ENCODE measurements at regions not wholly inside any gene's neighbourhood (a gene's known extent, or its start where the extent isn't known, plus 50 kb on each side); places are given as distances from the start of the nearest gene placed in this dataset.

DNA sequence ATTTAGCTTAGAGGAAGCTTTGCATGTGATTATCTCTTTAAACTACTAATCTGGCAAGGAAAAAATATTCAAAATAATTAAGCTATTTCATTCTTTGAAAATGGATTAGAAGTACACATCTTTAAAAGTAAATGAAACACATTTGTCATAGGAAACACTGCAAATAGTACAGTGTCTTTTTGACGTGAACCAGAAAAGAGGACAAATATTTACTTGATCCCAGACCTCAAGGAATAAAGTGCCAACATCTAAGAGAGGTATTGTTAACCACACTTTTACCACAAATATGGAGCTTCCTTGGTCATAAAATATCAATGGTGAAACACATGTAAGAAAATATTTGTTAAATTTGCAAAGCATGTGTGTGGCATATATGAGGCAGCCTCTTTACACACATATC is 159.9 kb downstream of the SNX7 start (continued):
- TF ChIP-seq EZH2 (IDR thresholded peaks at IDR 0.05; ENCODE audit: borderline replicate concordance, control insufficient read depth, low read depth, low read length) = no peak

DNA sequence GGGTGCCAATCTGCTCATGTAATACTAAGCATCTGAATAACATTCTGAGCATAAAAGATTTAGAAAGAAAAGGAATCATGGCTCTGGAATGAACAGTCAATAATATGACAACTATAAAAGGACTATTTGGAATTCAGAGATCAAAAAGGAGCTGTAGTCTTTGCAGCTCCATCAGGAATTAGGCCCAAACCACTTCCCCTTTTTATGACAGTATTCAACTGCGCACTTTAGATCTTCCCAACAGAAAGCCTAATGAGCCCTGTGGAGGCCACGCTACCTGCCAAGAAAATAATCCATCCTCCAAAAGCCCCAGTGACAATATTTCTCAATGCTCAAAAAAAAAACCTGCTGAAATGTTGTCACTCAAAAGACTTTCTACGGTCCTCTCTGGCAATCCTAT is 163.2 kb downstream of the SNX7 start:
- H3K4me2 ChIP-seq (ENCODE audit: control insufficient read depth, insufficient read depth) = no peak overlapping the region
- no peak overlapping the region for H3K4me3 ChIP-seq
- WGBS (ENCODE audit: insufficient coverage, insufficient replicate concordance, low lambda C conversion rate, missing lambda C conversion rate) = 40% methylated on average over 3 of the region's 3 CpGs
- H3K27me3 ChIP-seq (replicated peaks in 1 of 2; ENCODE audit: control insufficient read depth in 2 of 2, insufficient read depth in 2 of 2, low read length in 1 of 2) = no peaks in the 10 kb centered on the region
- ATAC-seq (no peak), FAIRE-seq (no peak), DNase-seq (ENCODE audit: low read depth, low spot score) (no peak)
- RAD21 ChIA-PET (ENCODE audit: unreplicated experiment) = no interaction called here
- no peak overlapping the region for H2AFZ ChIP-seq (ENCODE audit: control insufficient read depth, low read depth, low read length)
- H3K9ac ChIP-seq (ENCODE audit: control insufficient read depth, insufficient read depth, low read length) = no peak overlapping the region
- H3K27ac ChIP-seq (ENCODE audit: control insufficient read depth, insufficient read depth) = no peak overlapping the region
- no peaks in the 10 kb centered on the region for H3K4me1 ChIP-seq (ENCODE audit: control insufficient read depth, insufficient read depth, low read length)
- POLR2A ChIA-PET = no interaction called here
- H4K20me1 ChIP-seq (ENCODE audit: control insufficient read depth, insufficient read depth) = no peaks in the 10 kb centered on the region
- intact Hi-C loops (cut with micrococcal nuclease; ENCODE audit: unreplicated experiment) (no loop called here), in situ Hi-C loops (cut with MboI) (no loop called here)
- TF ChIP-seq SPI1 (IDR thresholded peaks at IDR 0.05; ENCODE audit: borderline replicate concordance, insufficient read depth, low read depth, low read length) = peak; percentile 67
- no peak for TF ChIP-seq ZNF217 (IDR thresholded peaks at IDR 0.05)
- H3K79me2 ChIP-seq (ENCODE audit: control insufficient read depth, insufficient read depth, low read length) = no peaks in the 10 kb centered on the region
- H3K36me3 ChIP-seq (ENCODE audit: control insufficient read depth in 2 of 2, insufficient read depth in 2 of 2, low read length in 1 of 2) = no peaks in the 10 kb centered on the region
- SMC1A ChIA-PET (ENCODE audit: uncharacterized antibody, unreplicated experiment) = interaction anchor here (1.3 kb wide), 1 partner anchor 10 kb away, joined by 4 read pairs; no protein-coding TSS in a partner anchor
- CTCF ChIA-PET = no interaction called here
- BruUV-seq (replicated peaks) = no TSS peak
- H3K9me3 ChIP-seq (replicated peaks; ENCODE audit: control insufficient read depth, insufficient read depth, low read length) = no peaks in the 10 kb centered on the region

DNA sequence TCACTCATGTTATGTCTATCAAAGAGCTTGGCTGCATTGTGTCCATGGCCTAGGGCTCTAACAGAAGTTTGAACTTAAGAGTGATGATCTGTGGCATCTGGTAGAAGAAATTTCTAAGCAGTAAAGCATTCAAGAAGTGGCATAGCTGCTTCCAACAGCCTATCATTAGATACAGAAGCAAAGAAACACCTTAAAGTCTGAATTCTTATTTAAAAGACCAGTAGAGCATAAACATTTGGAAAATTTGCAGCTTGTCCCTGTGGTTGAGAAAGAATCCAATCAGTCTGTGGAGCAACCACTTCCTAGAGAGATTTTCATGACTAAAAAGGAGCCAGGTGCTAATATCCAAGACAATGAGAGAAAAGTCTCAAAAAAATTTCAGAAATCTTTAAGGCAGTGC is 165.5 kb downstream of the SNX7 start:
- intact Hi-C loops (cut with micrococcal nuclease; ENCODE audit: unreplicated experiment) (no loop called here), in situ Hi-C loops (cut with MboI) (no loop called here)
- Histone ChIP-seq H3K9ac (ENCODE audit: control insufficient read depth, insufficient read depth, low read length) (no peak overlapping the region), H2AFZ (ENCODE audit: control insufficient read depth, low read depth, low read length) (no peak overlapping the region), H3K27ac (ENCODE audit: control insufficient read depth, insufficient read depth) (no peak overlapping the region), H3K4me1 (ENCODE audit: control insufficient read depth, insufficient read depth, low read length) (no peaks in the 10 kb centered on the region), H3K79me2 (ENCODE audit: control insufficient read depth, insufficient read depth, low read length) (no peaks in the 10 kb centered on the region), H3K4me2 (ENCODE audit: control insufficient read depth, insufficient read depth) (no peak overlapping the region), H3K27me3 (replicated peaks in 1 of 2; ENCODE audit: control insufficient read depth in 2 of 2, insufficient read depth in 2 of 2, low read length in 1 of 2) (no peaks in the 10 kb centered on the region), H4K20me1 (ENCODE audit: control insufficient read depth, insufficient read depth) (no peaks in the 10 kb centered on the region), H3K4me3 (no peak overlapping the region), H3K36me3 (ENCODE audit: control insufficient read depth in 2 of 2, insufficient read depth in 2 of 2, low read length in 1 of 2) (no peaks in the 10 kb centered on the region), H3K9me3 (replicated peaks; ENCODE audit: control insufficient read depth, insufficient read depth, low read length) (no peaks in the 10 kb centered on the region)
- DNase-seq (ENCODE audit: low read depth, low spot score) (no peak), FAIRE-seq (no peak), ATAC-seq (no peak)
- ChIA-PET POLR2A (no interaction called here), RAD21 (ENCODE audit: unreplicated experiment) (interaction anchor here (1.5 kb wide), 1 partner anchor 33 kb away, joined by 3 read pairs; no protein-coding TSS in a partner anchor), SMC1A (ENCODE audit: uncharacterized antibody, unreplicated experiment) (no interaction called here), CTCF (no interaction called here)
- BruUV-seq (replicated peaks) = no TSS peak
- TF ChIP-seq CHD4 (IDR thresholded peaks at IDR 0.05) (no peak), KDM1A (IDR thresholded peaks at IDR 0.05; ENCODE audit: borderline replicate concordance) (no peak), SIX5 (IDR thresholded peaks at IDR 0.05; ENCODE audit: low read depth, low read length, severe bottlenecking) (no peak), SPI1 (IDR thresholded peaks at IDR 0.05; ENCODE audit: borderline replicate concordance, insufficient read depth, low read depth, low read length) (no peak), ETV6 (conservative IDR thresholded peaks at IDR 0.05 in 1 of 2, IDR thresholded peaks at IDR 0.05 in 1 of 2; ENCODE audit: borderline replicate concordance in 1 of 2, low read depth in 1 of 2) (no peak), FOS (IDR thresholded peaks at IDR 0.05; ENCODE audit: borderline replicate concordance, extremely low read depth, insufficient read length) (no peak), SMAD5 (IDR thresholded peaks at IDR 0.05; ENCODE audit: low read depth) (no peak), EGR1 (IDR thresholded peaks at IDR 0.05; ENCODE audit: borderline replicate concordance in 1 of 2, low read depth in 2 of 2, low read length in 2 of 2) (no peak)
- TF ChIP-seq, protein P1, sequence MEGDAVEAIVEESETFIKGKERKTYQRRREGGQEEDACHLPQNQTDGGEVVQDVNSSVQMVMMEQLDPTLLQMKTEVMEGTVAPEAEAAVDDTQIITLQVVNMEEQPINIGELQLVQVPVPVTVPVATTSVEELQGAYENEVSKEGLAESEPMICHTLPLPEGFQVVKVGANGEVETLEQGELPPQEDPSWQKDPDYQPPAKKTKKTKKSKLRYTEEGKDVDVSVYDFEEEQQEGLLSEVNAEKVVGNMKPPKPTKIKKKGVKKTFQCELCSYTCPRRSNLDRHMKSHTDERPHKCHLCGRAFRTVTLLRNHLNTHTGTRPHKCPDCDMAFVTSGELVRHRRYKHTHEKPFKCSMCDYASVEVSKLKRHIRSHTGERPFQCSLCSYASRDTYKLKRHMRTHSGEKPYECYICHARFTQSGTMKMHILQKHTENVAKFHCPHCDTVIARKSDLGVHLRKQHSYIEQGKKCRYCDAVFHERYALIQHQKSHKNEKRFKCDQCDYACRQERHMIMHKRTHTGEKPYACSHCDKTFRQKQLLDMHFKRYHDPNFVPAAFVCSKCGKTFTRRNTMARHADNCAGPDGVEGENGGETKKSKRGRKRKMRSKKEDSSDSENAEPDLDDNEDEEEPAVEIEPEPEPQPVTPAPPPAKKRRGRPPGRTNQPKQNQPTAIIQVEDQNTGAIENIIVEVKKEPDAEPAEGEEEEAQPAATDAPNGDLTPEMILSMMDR (IDR thresholded peaks at IDR 0.05 in 2 of 3, conservative IDR thresholded peaks at IDR 0.05 in 1 of 3; ENCODE audit: control insufficient read depth in 2 of 3, extremely low read depth in 1 of 3, insufficient read depth in 1 of 3, low read depth in 3 of 3, low read length in 3 of 3) = no peak
- TF ChIP-seq, protein P2, sequence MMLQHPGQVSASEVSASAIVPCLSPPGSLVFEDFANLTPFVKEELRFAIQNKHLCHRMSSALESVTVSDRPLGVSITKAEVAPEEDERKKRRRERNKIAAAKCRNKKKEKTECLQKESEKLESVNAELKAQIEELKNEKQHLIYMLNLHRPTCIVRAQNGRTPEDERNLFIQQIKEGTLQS (IDR thresholded peaks at IDR 0.05; ENCODE audit: borderline replicate concordance, extremely low read depth, low read depth, low read length) = no peak
- TF ChIP-seq, protein P3, sequence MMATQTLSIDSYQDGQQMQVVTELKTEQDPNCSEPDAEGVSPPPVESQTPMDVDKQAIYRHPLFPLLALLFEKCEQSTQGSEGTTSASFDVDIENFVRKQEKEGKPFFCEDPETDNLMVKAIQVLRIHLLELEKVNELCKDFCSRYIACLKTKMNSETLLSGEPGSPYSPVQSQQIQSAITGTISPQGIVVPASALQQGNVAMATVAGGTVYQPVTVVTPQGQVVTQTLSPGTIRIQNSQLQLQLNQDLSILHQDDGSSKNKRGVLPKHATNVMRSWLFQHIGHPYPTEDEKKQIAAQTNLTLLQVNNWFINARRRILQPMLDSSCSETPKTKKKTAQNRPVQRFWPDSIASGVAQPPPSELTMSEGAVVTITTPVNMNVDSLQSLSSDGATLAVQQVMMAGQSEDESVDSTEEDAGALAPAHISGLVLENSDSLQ (IDR thresholded peaks at IDR 0.05) = no peak
